ENCODE measurements at regions not wholly inside any gene's neighbourhood (a gene's known extent, or its start where the extent isn't known, plus 50 kb on each side); places are given as distances from the start of the nearest gene placed in this dataset.

- TF ChIP-seq CTCF (IDR thresholded peaks at IDR 0.05): no peak
- TF ChIP-seq POLR2A (IDR thresholded peaks at IDR 0.05): no peak
Observed at GRCh38 chr7:45985902-45986301, 64.8 kb upstream of the IGFBP3 start.
